GM12873 (cell line): ENCODE measurements at regions not wholly inside any gene's neighbourhood (a gene's known extent, or its start where the extent isn't known, plus 50 kb on each side); places are given as distances from the start of the nearest gene placed in this dataset.

Source experiments
- CTCF ChIP-seq: IDR thresholded peaks from 2 replicates; pipeline ENCODE4 v1.5.1; 2012; ENCODE audit warnings: low read depth, mild to moderate bottlenecking, moderate library complexity, low read length, control low read depth; ENCODE audit not compliant: insufficient read depth; ENCODE audit errors: missing control alignments

DNA sequence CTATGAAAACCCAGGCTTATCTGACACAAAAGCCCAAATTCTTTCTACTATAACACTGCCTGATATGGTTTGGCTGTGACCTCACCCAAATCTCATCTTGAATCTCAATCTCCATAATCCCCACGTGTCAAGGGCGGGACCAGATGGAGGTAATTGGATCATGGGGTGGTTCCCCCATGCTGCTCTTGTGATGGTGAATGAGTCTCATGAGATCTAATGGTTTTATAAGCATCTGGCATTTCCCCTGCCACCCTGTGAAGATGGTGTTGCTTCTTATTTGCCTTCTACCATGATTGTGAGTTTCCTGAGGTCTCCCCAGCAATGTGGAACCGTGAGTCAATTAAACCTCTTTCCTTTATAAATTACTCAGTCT, 123.3 kb upstream of the USP24 start:
- TF ChIP-seq CTCF = no peak

DNA sequence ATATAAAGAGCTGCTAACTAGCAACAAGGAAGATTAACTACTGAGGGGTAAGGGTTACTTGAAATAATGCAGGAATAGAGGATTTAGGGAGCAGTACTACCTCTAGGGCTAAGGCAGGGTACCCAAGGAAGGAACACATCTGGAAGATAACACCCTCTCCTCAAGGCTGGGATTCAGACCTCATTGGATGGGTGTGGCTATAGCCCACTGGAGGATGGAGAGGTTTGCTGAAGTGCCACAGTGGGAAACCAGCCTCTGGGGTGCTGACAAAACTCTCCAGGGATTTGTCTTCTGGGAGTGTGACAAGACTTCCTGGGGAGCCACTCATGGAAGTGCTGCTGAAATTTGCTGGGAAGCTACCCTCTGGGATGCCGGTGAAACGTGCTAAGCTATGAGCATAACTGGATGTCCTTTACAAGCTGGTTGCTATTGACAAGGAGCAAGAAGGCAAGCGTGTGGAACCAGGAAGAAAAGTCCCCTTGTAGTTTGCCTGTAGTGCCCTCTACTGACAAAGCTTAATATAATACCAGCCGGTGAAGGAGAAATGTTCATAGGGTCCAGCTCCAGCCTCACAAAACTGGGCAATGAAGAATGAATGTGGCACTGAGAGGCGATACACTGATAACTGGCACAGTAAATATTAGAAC, 122.8 kb upstream of the USP24 start:
- peak; percentile 70 for TF ChIP-seq CTCF

- TF ChIP-seq CTCF = no peak
These were observed 119.6 kb upstream of the USP24 start for GRCh38 chr1:55334797-55335196.

DNA sequence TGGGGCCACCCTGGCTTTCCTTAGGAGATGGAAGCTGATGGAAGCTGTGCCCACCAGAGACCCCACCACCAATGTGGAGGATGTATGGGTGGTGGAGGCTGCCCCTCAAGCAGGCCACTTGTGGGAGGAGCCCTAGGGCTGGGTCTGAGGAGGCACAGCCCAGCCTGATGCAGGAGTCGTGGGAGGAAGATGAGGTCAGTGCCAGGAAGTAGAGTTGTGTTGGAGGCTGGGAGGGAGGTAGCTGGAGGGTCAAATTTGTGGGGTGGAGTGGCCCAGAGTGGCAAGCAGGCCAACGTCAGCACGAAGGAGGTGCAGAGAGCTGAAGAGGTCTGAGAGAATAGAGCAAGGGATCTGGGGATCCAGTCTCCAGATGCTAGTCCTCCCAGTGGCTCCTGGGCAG, 119.0 kb upstream of the USP24 start:
- TF ChIP-seq CTCF = no peak

- TF ChIP-seq CTCF = no peak
These were observed 118.3 kb upstream of the USP24 start for GRCh38 chr1:55333461-55333860.

- TF ChIP-seq CTCF = no peak
These were observed 116.2 kb upstream of the USP24 start for GRCh38 chr1:55331351-55331750.

GRCh38 chr1:55329808-55330432, 114.8 kb upstream of the USP24 start:
- no peak for TF ChIP-seq CTCF
